Brain microvascular endothelial cell (primary cell): ENCODE measurements at regions not wholly inside any gene's neighbourhood (a gene's known extent, or its start where the extent isn't known, plus 50 kb on each side); places are given as distances from the start of the nearest gene placed in this dataset.

Experiments
- DNase-seq: peaks from one replicate; pipeline ENCODE4 v3.0.0-alpha.2; 2020
- H3K27ac ChIP-seq: fragments of 250-450 bp; sonication (Bioruptor Pico); 2 replicates; pipeline ENCODE4 v1.5.1; 2020; ENCODE audit warnings: mild to moderate bottlenecking, moderate library complexity
- H3K27me3 ChIP-seq: fragments of 250-450 bp; sonication (Bioruptor Pico); replicated peaks from 2 replicates; pipeline ENCODE4 v1.5.1; 2020; ENCODE audit warnings: mild to moderate bottlenecking
- H3K36me3 ChIP-seq: fragments of 250-450 bp; sonication (Bioruptor Pico); replicated peaks from 2 replicates; pipeline ENCODE4 v1.5.1; 2020; ENCODE audit warnings: mild to moderate bottlenecking
- H3K4me3 ChIP-seq: 2 replicates; pipeline ENCODE4 v1.5.1; 2011; ENCODE audit warnings: low read depth, mild to moderate bottlenecking, control low read depth, low read length, moderate library complexity
- in situ Hi-C: cut with HindIII; loops from 2 replicates; pipeline ENCODE4 v1.10.0; 2017; ENCODE audit warnings: low sequenced_read_pairs, low pct_ligation_motif_present
- TF ChIP-seq, protein P1 (sequence below): IDR thresholded peaks from 2 replicates; pipeline ENCODE4 v1.5.1; 2011; ENCODE audit warnings: low read depth, mild to moderate bottlenecking, moderate library complexity, low read length, control low read depth, inconsistent platforms; ENCODE audit errors: missing control alignments

DNA sequence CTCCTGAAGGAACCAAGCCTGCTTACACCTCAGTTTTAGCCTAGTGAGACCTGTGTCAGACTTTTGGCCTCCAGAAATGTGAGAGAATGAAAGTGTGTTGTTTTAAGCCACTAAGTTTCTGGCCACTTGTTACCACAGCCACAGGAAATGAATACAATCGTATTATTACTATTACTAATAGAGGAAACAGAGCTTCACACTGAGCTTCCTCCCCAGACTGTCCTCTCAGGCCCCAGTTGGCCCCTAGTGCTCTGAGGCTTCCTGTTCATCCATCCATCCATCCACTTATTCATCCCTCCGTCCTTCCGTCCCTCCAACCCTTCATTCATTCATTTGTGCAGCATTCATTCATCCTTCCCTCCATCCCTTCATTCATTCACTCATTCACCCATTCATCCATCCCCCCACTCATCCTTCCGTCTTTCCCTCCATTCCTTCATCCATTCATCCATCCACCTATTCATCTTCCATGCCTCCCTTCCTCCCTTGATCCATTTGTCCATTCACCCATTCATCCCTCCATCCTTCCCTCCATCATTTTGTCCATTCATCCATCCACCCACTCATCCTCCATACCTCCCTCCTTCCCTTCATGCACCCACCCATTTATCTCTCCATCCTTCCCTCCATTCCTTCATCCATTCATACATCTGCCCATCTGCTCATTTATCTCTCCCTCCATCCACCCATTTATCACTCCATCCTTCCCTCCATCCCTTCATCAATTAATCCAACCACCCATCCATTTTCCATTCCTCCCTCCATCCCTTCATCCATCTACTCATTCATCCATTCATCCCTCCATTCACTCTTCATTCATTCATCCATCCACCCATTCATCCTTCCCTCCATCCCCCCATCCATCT, 95.0 kb downstream of the FOXL1 start:
- Histone ChIP-seq H3K27ac (no peak overlapping the region), H3K27me3 (no peaks in the 10 kb centered on the region), H3K4me3 (no peak overlapping the region), H3K36me3 (no peaks in the 10 kb centered on the region)
- no peak for DNase-seq
- TF ChIP-seq, protein P1, sequence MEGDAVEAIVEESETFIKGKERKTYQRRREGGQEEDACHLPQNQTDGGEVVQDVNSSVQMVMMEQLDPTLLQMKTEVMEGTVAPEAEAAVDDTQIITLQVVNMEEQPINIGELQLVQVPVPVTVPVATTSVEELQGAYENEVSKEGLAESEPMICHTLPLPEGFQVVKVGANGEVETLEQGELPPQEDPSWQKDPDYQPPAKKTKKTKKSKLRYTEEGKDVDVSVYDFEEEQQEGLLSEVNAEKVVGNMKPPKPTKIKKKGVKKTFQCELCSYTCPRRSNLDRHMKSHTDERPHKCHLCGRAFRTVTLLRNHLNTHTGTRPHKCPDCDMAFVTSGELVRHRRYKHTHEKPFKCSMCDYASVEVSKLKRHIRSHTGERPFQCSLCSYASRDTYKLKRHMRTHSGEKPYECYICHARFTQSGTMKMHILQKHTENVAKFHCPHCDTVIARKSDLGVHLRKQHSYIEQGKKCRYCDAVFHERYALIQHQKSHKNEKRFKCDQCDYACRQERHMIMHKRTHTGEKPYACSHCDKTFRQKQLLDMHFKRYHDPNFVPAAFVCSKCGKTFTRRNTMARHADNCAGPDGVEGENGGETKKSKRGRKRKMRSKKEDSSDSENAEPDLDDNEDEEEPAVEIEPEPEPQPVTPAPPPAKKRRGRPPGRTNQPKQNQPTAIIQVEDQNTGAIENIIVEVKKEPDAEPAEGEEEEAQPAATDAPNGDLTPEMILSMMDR = no peak
- in situ Hi-C loops = no loop called here

DNA sequence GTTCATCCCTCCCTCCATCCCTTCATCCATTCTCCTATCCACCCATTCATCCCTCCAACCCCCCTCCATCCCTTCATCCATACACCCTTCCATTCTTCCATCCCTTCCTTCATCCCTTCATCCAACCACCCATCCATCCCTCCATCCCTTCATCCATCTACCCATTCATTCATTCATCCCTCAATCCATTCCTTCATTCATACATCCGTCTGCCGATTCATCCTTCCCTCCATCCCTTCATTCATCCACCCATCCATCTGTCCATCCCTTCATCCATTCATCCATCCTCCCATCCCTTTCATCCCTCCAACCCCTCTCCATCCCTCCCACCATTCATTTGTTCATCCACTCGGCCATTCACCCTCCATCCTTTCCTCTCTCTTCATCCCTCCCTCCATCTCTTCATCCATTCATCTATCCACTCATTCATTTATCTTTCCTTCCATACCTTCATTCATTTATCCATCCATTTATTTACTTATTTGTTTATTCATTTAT, 95.7 kb downstream of the FOXL1 start:
- H3K36me3 ChIP-seq = no peaks in the 10 kb centered on the region
- H3K27ac ChIP-seq = no peak overlapping the region
- in situ Hi-C loops = no loop called here
- H3K27me3 ChIP-seq = no peaks in the 10 kb centered on the region
- no peak for DNase-seq
- TF ChIP-seq, protein P1 = no peak
- no peak overlapping the region for H3K4me3 ChIP-seq

DNA sequence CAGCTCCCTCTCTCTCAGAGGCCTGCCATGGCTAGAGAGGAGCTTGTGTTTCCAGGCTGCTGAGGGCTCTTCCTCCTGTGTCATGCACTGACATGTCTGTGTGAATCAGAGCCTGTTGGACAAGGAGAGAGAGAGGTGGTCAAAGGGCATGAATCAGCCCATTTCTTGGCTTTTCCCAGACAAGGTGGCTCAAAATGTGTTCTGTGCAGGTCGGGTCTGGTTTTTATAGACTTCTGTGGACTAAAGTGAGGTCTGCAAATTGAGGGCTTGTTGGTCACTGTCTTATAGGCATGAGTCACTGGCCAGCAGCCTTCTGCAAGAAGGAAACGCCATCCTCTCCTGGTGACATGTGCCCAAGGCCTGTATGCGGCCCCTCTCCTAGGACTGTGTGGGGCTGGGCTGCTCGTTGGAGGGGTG, 97.9 kb downstream of the FOXL1 start:
- in situ Hi-C loops = no loop called here
- peak; percentile 71 for DNase-seq
- TF ChIP-seq, protein P1 = no peak
- Histone ChIP-seq H3K27ac (peak overlapping the region; percentile 7), H3K4me3 (no peak overlapping the region), H3K36me3 (no peaks in the 10 kb centered on the region), H3K27me3 (no peaks in the 10 kb centered on the region)

DNA sequence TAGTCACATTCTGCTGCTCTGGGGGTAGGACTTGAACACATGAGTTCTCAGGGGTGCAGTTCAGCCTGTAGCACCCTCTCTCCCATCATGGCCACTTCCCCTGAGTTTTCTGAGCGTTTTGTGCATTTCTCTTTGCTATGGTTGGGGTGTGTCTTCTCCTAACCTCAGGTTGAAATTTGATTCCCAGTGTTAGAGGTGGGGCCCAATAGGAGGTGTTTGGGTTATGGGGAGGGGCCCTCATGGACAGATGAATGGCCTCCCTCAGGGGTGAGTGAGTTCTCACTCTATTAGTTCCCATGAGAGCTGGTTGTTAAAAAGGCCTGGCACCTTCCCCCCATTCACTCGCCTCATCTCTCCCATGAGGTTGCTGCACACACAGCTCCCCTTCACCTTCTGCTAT, 101.1 kb downstream of the FOXL1 start:
- H3K27me3 ChIP-seq = no peaks in the 10 kb centered on the region
- in situ Hi-C loops = no loop called here

DNA sequence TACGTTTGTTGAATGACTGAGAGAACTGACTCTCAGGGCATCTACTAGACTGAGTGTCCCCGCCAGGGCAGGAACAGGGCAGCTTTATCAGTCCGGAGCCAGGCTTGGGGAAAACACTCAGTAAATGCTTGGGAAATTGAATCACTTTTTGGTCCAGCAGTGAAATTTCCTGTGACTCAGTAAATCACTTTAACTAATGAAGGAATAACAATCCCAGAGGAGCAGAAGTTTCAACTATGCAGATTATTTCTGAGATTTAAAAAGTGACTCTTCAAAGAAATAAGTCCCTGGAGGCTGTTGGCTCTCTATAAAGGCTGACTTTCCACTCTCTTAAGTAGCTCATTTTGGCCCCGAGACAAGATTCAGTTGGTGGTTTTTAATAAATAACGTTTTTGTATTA, 101.8 kb downstream of the FOXL1 start:
- DNase-seq = peak; percentile 87
- Histone ChIP-seq H3K27ac (peak overlapping the region; percentile 99), H3K27me3 (no peaks in the 10 kb centered on the region), H3K4me3 (no peak overlapping the region), H3K36me3 (no peaks in the 10 kb centered on the region)
- TF ChIP-seq, protein P1 = peak; percentile 22
- in situ Hi-C loops = no loop called here

More for the DNA sequence above, 101.1 kb downstream of the FOXL1 start:
- TF ChIP-seq, protein P1 = no peak
- peak overlapping the region; percentile 99 for H3K27ac ChIP-seq
- no peak for DNase-seq
- no peaks in the 10 kb centered on the region for H3K36me3 ChIP-seq
- H3K4me3 ChIP-seq = no peak overlapping the region
